Spleen (tissue), 11 donors: ENCODE measurements at regions not wholly inside any gene's neighbourhood (a gene's known extent, or its start where the extent isn't known, plus 50 kb on each side); places are given as distances from the start of the nearest gene placed in this dataset.

ENCODE experiments used
- DNase-seq: peaks from one replicate; pipeline ENCODE4 v3.0.0-alpha.2; 2020
- H3K27ac ChIP-seq, 8 donors: fragments of 200-600 bp; sonication (generic) in 7 of 8; 1 replicate in 4 of 8; 2 replicates in 4 of 8; pipeline versions ENCODE4 v1.5.0 to v1.8.0; 2016 to 2021; ENCODE audit warnings: inconsistent platforms in 4 of 8, mild to moderate bottlenecking in 4 of 8, moderate library complexity in 1 of 8
- H3K27me3 ChIP-seq, 7 donors: fragments of 200-600 bp; sonication (generic) in 6 of 7; replicated peaks in 1 of 7; 1 replicate in 4 of 7; 2 replicates in 3 of 7; pipeline versions ENCODE4 v1.5.0 to v1.8.0; 2016 to 2021; ENCODE audit warnings: inconsistent platforms in 3 of 7, mild to moderate bottlenecking in 1 of 7
- H3K36me3 ChIP-seq, 6 donors: fragments of 200-600 bp; sonication (generic) in 5 of 6; 1 replicate in 4 of 6; 2 replicates in 2 of 6; pipeline versions ENCODE4 v1.5.0 to v1.8.0; 2016 to 2021; ENCODE audit warnings: inconsistent platforms in 2 of 6
- H3K4me1 ChIP-seq, 6 donors: fragments of 200-600 bp; sonication (generic) in 5 of 6; 1 replicate in 3 of 6; 2 replicates in 3 of 6; pipeline versions ENCODE4 v1.5.0 to v1.8.0; 2016 to 2021; ENCODE audit warnings: inconsistent platforms in 3 of 6
- H3K4me3 ChIP-seq, 8 donors: fragments of 200-600 bp; sonication (generic) in 7 of 8; 1 replicate in 4 of 8; 2 replicates in 4 of 8; pipeline versions ENCODE4 v1.5.0 to v1.8.0; 2016 to 2021; ENCODE audit warnings: inconsistent platforms in 4 of 8, mild to moderate bottlenecking in 4 of 8, moderate library complexity in 2 of 8
- H3K9me3 ChIP-seq, 8 donors: fragments of 200-600 bp; sonication (generic) in 7 of 8; 1 replicate in 4 of 8; 2 replicates in 4 of 8; pipeline versions ENCODE4 v1.5.0 to v1.8.0; 2016 to 2021; ENCODE audit warnings: inconsistent platforms in 4 of 8
- CTCF ChIP-seq, 11 experiments: fragments of 200-600 bp in 7 of 11; fragments of 450-650 bp in 4 of 11; sonication (generic) in 4 of 11; IDR thresholded peaks in 8 of 11; conservative IDR thresholded peaks in 3 of 11; 1 replicate in 7 of 11; 2 replicates in 4 of 11; pipeline versions ENCODE4 v1.4.0 to v1.8.0; 2016 to 2021; ENCODE audit warnings: antibody characterized with exemption in 11 of 11, inconsistent platforms in 4 of 11, mild to moderate bottlenecking in 1 of 11
- POLR2A ChIP-seq, 3 donors: fragments of 450-650 bp; IDR thresholded peaks; one replicate each; pipeline ENCODE4 v1.5.1; 2017; ENCODE audit warnings: antibody characterized with exemption in 3 of 3, mild to moderate bottlenecking in 1 of 3
- POLR2AphosphoS5 ChIP-seq, 3 donors: sonication (generic); formaldehyde crosslinking; IDR thresholded peaks; one replicate each; pipeline ENCODE4 v1.5.1; 2017; ENCODE audit warnings: antibody characterized with exemption in 3 of 3
- WGBS, 5 donors: extraction: QIAGEN DNeasy Blood & Tissue Kit in 3 of 5; methylation state at CpG; one replicate each; pipeline versions ENCODE4 v1.1.5 to v1.1.7; 2013 to 2018; 5-methylcytosine and 5-hydroxymethylcytosine counted together
- intact Hi-C: fragments of 100-400 bp; cut with DNase I; formaldehyde crosslinking; loops from one replicate; pipeline ENCODE4 v1.15.0; 2023; ENCODE audit warnings: low total_unique reads
- donor health status: healthy with polysubstance abuse.
- donor health status: DM: no; HTN: no; CAD: no; lungs with moderate emphysema.
- donor health status: DM: no; HTN: no; CAD: no.
- donor health status: Bipolar disorder and iron deficiency.
- donor health status: healthy.
- donor health status: DM: no; HTN: no; CAD: no.
- donor health status: DM: yes; HTN: yes; CAD: no.

DNA sequence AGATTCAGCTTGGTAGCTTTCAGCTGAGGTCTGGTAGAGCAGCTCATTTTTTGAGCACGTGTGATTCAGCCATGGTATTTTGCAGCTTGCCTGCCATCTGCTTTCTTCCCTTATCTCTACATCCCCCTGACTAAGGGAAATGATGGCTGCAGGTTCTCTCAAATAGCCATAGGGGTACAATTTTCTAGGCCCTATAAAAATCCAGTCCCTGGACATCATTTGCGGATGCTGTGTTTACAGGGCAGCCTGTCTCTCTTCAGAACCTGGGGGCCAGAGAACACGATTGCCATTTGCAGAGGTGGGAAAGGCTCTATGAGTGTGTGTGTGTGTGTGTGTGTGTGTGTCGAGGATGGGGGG, 442.7 kb upstream of the MEIS1 start:
- TF ChIP-seq POLR2AphosphoS5 (IDR thresholded peaks at IDR 0.05) (no peak), POLR2A (IDR thresholded peaks at IDR 0.05) (no peak), CTCF (IDR thresholded peaks at IDR 0.05 in 8 of 11, conservative IDR thresholded peaks at IDR 0.05 in 3 of 11) (no peak)
- no peak overlapping the region for H3K4me3 ChIP-seq
- WGBS, 5 donors, result 65 to 79% (median 76%) methylated on average over 4 of the region's 4 CpGs
- H3K27me3 ChIP-seq, result no peaks in the 10 kb centered on the region
- no peak for DNase-seq
- no peaks in the 10 kb centered on the region for H3K4me1 ChIP-seq
- no peak overlapping the region for H3K27ac ChIP-seq
- intact Hi-C loops, result no loop called here
- no peaks in the 10 kb centered on the region for H3K36me3 ChIP-seq
- peaks cover 0 to 12% (median 3%) of the 10 kb centered on the region in 8 donors for H3K9me3 ChIP-seq

DNA sequence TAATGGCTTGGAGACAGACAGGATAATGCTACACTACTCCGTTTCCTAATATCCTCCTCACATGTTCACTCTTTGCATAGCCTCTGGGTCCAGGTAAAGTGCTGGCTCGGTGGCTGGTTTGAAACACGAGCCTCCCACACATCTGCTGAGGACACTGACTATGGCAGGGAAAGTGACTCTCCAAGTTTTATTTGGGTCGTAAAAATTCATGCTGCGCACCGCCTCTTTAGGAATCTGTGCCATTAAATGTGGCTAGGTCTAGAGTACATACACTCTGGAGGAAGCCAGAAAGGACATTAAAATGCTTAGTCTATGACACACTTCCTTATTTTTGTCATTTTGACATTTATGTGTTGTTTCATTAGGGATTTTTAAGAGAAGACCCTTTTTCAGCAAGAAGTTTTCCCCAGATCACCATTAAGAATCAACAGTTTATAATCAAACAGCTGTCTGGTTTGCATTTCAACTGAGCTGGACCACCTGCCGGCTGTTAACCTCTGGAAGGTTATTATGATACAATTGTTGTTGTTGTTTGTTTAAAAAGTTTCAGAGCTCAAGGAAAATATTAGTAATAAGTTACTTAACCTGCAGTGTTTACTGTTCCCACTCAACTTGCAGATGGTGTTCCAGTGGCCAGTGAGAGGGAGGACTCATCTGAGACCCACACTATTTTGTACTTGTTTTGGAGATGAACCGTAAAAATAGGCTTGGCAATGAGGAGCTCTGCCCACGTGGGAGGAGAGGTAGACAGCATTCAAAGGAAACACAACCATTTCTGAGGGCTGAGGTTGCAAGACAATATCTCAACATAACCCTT, 443.3 kb upstream of the MEIS1 start:
- H3K4me3 ChIP-seq, result no peak overlapping the region
- 66 to 80% (median 73%) methylated on average over 9 of the region's 9 CpGs for WGBS, 5 donors

GRCh38 chr2:65985986-65986385, 448.9 kb upstream of the MEIS1 start:
- Histone ChIP-seq H3K4me3 (no peak overlapping the region), H3K9me3 (peaks cover 0 to 12% (median 3%) of the 10 kb centered on the region in 8 donors), H3K4me1 (no peaks in the 10 kb centered on the region), H3K27me3 (no peaks in the 10 kb centered on the region), H3K27ac (no peak overlapping the region), H3K36me3 (no peaks in the 10 kb centered on the region)
- no peak for DNase-seq
- intact Hi-C loops, result no loop called here
- TF ChIP-seq POLR2AphosphoS5 (IDR thresholded peaks at IDR 0.05) (no peak), POLR2A (IDR thresholded peaks at IDR 0.05) (no peak)

More for the DNA sequence above, 443.3 kb upstream of the MEIS1 start:
- DNase-seq, result no peak
- no peaks in the 10 kb centered on the region for H3K27me3 ChIP-seq
- no peak for TF ChIP-seq CTCF (IDR thresholded peaks at IDR 0.05 in 8 of 11, conservative IDR thresholded peaks at IDR 0.05 in 3 of 11)
- no peak for TF ChIP-seq POLR2AphosphoS5 (IDR thresholded peaks at IDR 0.05)
- TF ChIP-seq POLR2A (IDR thresholded peaks at IDR 0.05), result no peak
- H3K9me3 ChIP-seq, result peaks cover 0 to 12% (median 3%) of the 10 kb centered on the region in 8 donors
- no peaks in the 10 kb centered on the region for H3K36me3 ChIP-seq
- intact Hi-C loops, result no loop called here
- H3K27ac ChIP-seq, result no peak overlapping the region
- H3K4me1 ChIP-seq, result no peaks in the 10 kb centered on the region

DNA sequence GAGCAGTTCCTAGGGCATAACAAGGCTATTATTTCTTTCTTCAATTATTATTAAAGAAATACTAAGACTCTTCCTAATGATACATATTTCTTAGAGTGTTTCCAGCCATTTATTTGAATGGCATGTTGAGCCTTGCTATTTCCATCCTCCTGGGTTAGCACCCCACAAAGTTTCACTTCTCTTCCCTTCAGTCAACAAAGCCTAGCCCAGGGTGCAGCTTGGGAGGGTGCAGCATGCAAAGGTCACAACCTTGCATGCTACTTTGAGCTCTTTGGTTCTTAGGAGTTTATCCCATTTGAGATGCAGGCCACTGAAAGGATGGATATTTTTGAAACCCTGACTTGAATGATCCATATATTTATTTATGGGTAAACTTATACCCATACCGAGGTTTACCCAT, 454.4 kb upstream of the MEIS1 start:
- TF ChIP-seq POLR2AphosphoS5 (IDR thresholded peaks at IDR 0.05) (no peak), CTCF (IDR thresholded peaks at IDR 0.05 in 8 of 11, conservative IDR thresholded peaks at IDR 0.05 in 3 of 11) (no peak), POLR2A (IDR thresholded peaks at IDR 0.05) (no peak)

More for the DNA sequence above, 454.4 kb upstream of the MEIS1 start:
- WGBS, 5 donors, result 83 to 93% (median 93%) methylated on average over 1 of the region's 1 CpG
- Histone ChIP-seq H3K36me3 (no peaks in the 10 kb centered on the region), H3K9me3 (peaks cover 0 to 12% (median 6%) of the 10 kb centered on the region in 8 donors), H3K4me3 (no peak overlapping the region), H3K27me3 (no peaks in the 10 kb centered on the region), H3K27ac (no peak overlapping the region), H3K4me1 (no peaks in the 10 kb centered on the region)
- no peak for DNase-seq
- intact Hi-C loops, result no loop called here
